Fibroblast of pulmonary artery (primary cell): ENCODE measurements at regions not wholly inside any gene's neighbourhood (a gene's known extent, or its start where the extent isn't known, plus 50 kb on each side); places are given as distances from the start of the nearest gene placed in this dataset.

ENCODE experiments used
- DNase-seq: peaks from one replicate; pipeline ENCODE4 v3.0.0-alpha.2; 2010; ENCODE audit warnings: low read depth
- H3K4me3 ChIP-seq: replicated peaks from 2 replicates; pipeline ENCODE4 v1.5.1; 2011; ENCODE audit warnings: low read depth, mild to moderate bottlenecking, control low read depth, low read length, moderate library complexity
- CTCF ChIP-seq: IDR thresholded peaks from 2 replicates; pipeline ENCODE4 v1.5.1; 2011; ENCODE audit warnings: mild to moderate bottlenecking, control low read depth, low read length, inconsistent platforms; ENCODE audit errors: missing control alignments

- no peak for TF ChIP-seq CTCF
- no peak overlapping the region for H3K4me3 ChIP-seq
- no peak for DNase-seq
These were observed 134.0 kb downstream of the IRX2 start for GRCh38 chr5:2617461-2617860.

- no peak for DNase-seq
- no peak for TF ChIP-seq CTCF
These were observed 135.6 kb downstream of the IRX2 start for GRCh38 chr5:2615917-2616316.

GRCh38 chr5:2614571-2614970 is 136.9 kb downstream of the IRX2 start:
- no peak for TF ChIP-seq CTCF
- H3K4me3 ChIP-seq: no peak overlapping the region
- DNase-seq: no peak

More at GRCh38 chr5:2615917-2616316, 135.6 kb downstream of the IRX2 start:
- H3K4me3 ChIP-seq: no peak overlapping the region

GRCh38 chr5:2611659-2612058 is 139.8 kb downstream of the IRX2 start:
- DNase-seq: no peak
- TF ChIP-seq CTCF: no peak
- no peak overlapping the region for H3K4me3 ChIP-seq

GRCh38 chr5:2610986-2611385 is 140.5 kb downstream of the IRX2 start:
- no peak overlapping the region for H3K4me3 ChIP-seq
- DNase-seq: no peak
- no peak for TF ChIP-seq CTCF

GRCh38 chr5:2608391-2608790 is 143.1 kb downstream of the IRX2 start:
- DNase-seq: no peak
- no peak overlapping the region for H3K4me3 ChIP-seq
- TF ChIP-seq CTCF: no peak

- TF ChIP-seq CTCF: no peak
- DNase-seq: no peak
These were observed 143.9 kb downstream of the IRX2 start for GRCh38 chr5:2607598-2607997.

More at GRCh38 chr5:2607598-2607997, 143.9 kb downstream of the IRX2 start:
- no peak overlapping the region for H3K4me3 ChIP-seq
